ENCODE measurements at regions not wholly inside any gene's neighbourhood (a gene's known extent, or its start where the extent isn't known, plus 50 kb on each side); places are given as distances from the start of the nearest gene placed in this dataset.
"Not testable (repeated sequence)": the region's sequence is repeated elsewhere in the genome, so short reads cannot be mapped to it uniquely, and the experiment has no call there.

DNA sequence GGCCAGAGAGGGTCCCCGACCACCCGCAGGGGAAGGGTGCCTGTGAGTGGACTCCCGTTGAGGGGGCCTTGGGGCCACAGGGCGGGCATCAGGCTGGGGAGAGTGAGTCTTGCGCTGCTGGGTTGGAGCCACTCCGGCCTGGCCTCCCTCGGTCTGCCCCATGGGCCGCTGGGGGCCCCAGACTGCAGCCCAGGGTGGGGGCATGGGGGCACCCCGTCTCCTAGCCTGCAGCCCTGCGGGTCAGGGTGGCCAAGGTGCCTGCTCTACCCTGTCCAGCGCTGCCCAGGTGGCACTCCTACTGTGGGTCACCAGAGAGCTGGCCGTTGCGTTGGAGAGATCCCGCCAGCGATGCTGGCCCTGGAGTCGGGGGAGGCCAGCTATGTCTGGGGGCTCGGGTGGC is 186.8 kb downstream of the TMEM121 start:
- CTCF ChIA-PET; H3K4me1 Mint-ChIP-seq; H3K9me3 Mint-ChIP-seq (ENCODE audit: low read depth); ATAC-seq; H3K4me3 Mint-ChIP-seq; H3K27ac Mint-ChIP-seq; H3K27me3 Mint-ChIP-seq; H3K36me3 Mint-ChIP-seq: not testable (repeated sequence)
- peak; percentile 40 for DNase-seq

DNA sequence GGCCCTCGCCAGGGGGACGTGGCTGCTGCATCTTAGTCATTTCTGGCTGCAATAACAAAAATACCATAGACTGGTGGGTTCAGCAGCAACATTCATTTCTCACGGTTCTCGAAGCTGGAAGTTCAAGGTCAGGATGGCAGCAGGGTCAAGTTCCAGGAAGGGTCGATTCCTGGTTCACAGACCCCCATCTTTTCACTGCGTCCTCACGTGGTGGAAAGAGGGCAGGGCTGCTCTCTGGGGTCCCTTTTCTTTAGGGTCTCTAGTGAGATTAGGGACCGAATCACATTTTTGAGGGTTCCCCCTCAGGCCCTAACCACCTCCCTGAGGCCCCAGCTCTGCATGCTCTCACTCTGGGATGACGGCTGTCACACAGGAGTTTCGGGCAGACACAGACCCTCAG is 187.5 kb downstream of the TMEM121 start:
- H3K27me3 Mint-ChIP-seq; CTCF ChIA-PET; H3K9me3 Mint-ChIP-seq (ENCODE audit: low read depth); ATAC-seq; H3K4me3 Mint-ChIP-seq; H3K36me3 Mint-ChIP-seq; H3K27ac Mint-ChIP-seq; H3K4me1 Mint-ChIP-seq: not testable (repeated sequence)
- peak; percentile 38 for DNase-seq

DNA sequence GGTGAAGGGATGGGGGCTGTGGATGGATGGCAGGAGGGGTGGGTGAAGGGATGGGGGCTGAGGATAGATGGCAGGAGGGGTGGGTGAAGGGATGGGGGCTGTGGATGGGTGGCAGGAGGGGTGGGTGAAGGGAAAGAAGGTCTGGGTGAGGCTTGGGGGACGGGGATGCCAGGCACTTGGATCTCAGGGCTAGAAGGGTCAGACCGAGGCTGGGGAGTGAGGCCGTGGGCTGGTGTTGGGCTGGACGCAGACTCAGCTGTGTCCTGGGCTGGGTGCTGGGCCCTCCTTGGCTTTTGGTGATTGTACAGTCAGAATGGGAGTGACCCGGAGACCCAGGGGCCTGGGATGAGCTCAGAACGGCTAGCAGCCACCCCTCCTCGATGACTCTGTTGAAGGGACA is 192.4 kb downstream of the TMEM121 start:
- ATAC-seq; CTCF ChIA-PET; H3K27me3 Mint-ChIP-seq; H3K4me3 Mint-ChIP-seq; H3K27ac Mint-ChIP-seq; H3K4me1 Mint-ChIP-seq; H3K9me3 Mint-ChIP-seq (ENCODE audit: low read depth); H3K36me3 Mint-ChIP-seq: not testable (repeated sequence)
- peak; percentile 36 for DNase-seq

DNA sequence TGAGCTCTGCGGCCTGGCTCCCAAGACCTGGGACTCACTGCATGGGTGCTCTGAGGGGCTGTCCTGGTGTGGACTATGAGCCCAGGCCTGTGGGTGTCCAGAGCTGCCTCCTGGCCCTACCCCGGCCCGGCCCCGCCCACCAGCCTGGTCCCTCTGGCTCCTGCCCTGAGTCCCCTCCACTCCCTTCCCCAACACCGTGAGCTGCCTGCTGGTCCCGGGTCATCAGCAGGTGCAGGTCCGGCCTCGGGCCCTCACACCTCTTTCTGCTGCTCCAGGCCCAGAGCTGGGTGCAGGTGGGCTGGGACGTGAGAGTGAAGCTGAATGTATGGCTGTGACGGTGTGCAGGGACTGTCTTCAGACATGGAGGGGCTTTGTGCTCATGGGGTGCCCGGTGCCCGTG is 193.7 kb downstream of the TMEM121 start:
- H3K9me3 Mint-ChIP-seq (ENCODE audit: low read depth); H3K4me1 Mint-ChIP-seq; CTCF ChIA-PET; H3K4me3 Mint-ChIP-seq; DNase-seq; H3K36me3 Mint-ChIP-seq; H3K27ac Mint-ChIP-seq; ATAC-seq; H3K27me3 Mint-ChIP-seq: not testable (repeated sequence)

DNA sequence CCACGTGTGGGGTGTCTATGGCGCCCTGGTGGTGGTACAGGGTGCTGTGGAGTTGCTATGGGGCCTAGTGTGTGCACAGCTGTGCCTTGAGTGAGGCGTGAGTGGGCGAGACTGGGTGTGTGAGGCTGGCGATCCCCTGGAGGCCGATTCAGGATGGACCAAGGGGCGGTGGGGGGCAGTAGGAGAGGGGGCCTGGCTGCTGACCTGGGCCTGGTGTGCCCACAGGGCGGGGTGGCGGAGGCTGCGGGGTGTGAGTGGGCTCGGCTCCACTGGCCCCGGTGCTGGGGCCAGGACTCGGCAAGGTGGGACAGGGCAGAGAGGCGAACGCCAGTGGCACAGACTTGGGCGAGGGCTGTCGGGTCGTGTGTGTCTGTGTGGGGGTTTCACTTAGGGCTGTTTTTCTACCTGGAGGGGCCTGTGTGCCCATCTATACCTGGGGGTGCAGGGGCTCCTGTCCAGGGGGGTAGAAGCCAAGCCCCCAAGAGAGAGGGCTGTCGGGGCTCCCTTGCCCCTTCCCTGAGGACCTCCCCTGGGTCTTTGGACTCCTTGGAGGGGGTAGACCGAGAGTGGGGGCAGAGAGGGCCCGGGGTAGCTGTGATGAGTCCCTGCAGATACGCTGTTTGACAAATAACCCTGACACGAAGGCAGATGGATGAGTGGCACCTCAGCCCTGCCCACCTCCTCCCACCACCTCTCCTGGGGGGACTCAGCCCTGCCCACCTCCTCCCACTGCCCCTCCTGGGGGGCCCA is 194.6 kb downstream of the TMEM121 start:
- DNase-seq; CTCF ChIA-PET; ATAC-seq; H3K9me3 Mint-ChIP-seq (ENCODE audit: low read depth); H3K27ac Mint-ChIP-seq; H3K4me3 Mint-ChIP-seq; H3K36me3 Mint-ChIP-seq; H3K27me3 Mint-ChIP-seq; H3K4me1 Mint-ChIP-seq: not testable (repeated sequence)

DNA sequence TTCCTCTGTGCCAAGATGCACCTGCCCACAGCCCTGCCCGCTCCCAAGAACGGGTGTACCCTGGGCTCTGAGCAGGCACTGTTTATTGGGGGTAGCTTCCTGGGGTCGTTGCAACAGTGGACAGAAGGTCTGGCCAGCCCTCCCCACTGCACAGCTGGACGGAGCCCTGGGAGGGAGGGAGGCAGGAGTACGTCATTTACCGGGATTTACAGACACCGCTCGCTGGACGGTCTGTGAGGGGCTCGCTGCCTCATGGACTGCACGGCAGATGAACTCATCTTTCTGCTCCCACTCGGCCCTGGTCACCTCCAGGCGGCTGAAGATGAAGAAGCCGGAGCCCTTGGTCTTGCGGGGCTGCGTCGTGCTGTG is 195.2 kb downstream of the TMEM121 start:
- H3K27ac Mint-ChIP-seq, ATAC-seq, CTCF ChIA-PET: not testable (repeated sequence)

DNA sequence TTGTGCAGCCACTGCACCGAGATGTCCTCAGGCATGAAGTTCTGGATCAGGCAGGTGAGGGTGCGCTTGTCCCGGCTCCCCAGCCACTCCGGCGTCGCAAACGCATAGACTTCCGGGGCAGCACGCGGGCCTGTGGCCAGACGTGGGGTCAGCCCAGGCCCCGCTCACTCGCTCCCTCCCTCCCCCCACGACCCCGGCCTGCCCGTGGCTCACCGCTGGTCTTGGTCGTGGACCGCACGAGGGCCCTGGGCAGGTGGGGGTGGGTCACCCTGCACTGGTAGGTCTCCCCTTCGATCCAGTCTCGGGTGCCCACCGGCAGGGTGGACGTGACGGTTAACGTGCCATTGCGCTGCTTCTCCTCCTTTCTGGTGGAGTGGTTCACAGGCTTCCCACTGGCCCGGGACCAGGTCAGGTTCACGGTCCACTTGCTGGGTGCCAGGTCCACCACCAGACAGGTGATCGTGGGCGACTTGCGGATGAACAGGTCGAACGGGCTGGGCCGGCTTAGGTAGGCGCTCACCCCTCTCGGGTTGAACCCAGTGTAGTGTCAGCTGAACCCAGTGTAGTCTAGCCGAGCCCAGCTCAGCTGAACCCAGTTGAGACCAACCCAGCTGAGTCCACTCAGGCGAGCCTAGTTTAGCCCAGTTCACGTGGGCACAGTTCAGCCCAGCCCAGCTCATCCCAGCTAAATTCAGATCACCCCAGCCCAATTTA is 195.8 kb downstream of the TMEM121 start:
- DNase-seq; H3K27me3 Mint-ChIP-seq; ATAC-seq; H3K4me1 Mint-ChIP-seq; CTCF ChIA-PET; H3K4me3 Mint-ChIP-seq; H3K27ac Mint-ChIP-seq; H3K9me3 Mint-ChIP-seq (ENCODE audit: low read depth); H3K36me3 Mint-ChIP-seq: not testable (repeated sequence)

More for the DNA sequence above, 195.2 kb downstream of the TMEM121 start:
- H3K4me1 Mint-ChIP-seq; H3K27me3 Mint-ChIP-seq; DNase-seq; H3K36me3 Mint-ChIP-seq; H3K4me3 Mint-ChIP-seq; H3K9me3 Mint-ChIP-seq (ENCODE audit: low read depth): not testable (repeated sequence)

DNA sequence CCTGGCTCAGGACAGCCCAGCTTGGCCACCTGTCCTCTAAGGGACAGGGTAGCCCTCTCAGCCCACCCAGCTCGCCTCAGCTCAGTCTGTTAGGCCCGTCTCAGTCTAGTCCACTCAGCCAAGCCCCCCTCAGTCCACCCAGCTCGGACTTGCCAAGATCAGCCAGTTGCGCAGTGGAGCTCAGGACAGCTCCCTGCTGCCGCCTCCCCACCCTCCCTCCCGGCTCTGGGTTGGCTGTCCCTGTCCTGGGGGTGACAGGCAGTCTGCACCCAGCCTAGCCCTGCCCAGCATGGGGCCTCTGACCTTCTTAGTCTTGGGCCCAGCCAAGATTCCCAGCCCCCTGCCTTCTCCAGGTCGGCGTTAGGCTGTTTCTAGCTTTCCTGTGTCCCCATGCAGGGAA is 196.9 kb downstream of the TMEM121 start:
- H3K9me3 Mint-ChIP-seq (ENCODE audit: low read depth); H3K4me3 Mint-ChIP-seq; ATAC-seq; H3K27ac Mint-ChIP-seq; DNase-seq; H3K36me3 Mint-ChIP-seq; H3K4me1 Mint-ChIP-seq; CTCF ChIA-PET; H3K27me3 Mint-ChIP-seq: not testable (repeated sequence)

DNA sequence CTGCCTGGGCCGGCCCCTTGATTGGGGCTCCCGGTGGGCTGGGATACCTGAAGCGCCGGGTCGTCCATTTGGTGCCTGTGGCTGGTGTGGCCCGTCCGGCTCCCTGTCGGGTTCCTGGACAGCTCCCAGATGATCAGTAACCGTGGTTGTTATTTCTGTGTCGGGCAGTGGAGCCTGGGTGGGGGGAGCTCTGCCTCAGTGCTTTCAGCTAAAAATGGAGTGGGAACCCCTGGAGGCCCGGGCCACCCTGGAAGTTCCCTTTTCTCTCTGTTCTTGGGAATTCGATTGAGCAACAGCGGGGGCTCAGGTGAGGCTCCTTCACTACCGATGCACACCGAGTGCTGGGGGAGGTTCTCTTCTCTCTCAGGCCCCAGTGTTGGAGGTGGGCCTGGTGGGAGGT is 197.4 kb downstream of the TMEM121 start:
- H3K36me3 Mint-ChIP-seq; H3K4me1 Mint-ChIP-seq; ATAC-seq; CTCF ChIA-PET; H3K4me3 Mint-ChIP-seq; H3K9me3 Mint-ChIP-seq (ENCODE audit: low read depth); DNase-seq; H3K27ac Mint-ChIP-seq: not testable (repeated sequence)
- H3K27me3 Mint-ChIP-seq: peaks cover 12% of the 10 kb centered on the region

DNA sequence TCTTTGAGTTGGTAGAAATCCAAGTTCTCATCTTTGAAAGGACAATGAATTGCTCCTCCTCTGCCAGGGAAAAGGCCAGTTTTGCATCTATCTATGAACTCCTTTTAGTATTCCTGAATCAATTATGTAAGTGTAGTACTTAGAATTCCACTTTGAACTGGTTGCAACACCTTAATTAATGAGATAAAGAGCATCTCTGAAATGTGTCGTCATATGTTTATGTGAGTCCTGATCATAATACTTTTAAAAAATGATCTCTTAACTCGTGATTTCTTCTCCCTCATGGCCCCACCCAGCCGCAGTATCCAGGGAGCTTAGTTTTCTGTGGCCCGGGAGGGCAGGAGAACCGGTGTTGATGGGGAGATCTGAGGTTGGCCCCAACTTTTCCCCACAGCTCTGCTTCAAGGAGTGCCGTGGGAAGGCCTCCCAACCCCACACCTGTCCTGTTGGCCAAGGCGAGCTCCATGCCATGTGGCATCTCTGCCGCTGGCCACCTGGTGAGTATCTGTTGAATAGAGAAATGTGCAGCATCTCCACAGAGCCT is 203.5 kb downstream of the TMEM121 start:
- H3K4me1 Mint-ChIP-seq; DNase-seq; CTCF ChIA-PET; ATAC-seq; H3K27ac Mint-ChIP-seq; H3K9me3 Mint-ChIP-seq (ENCODE audit: low read depth); H3K4me3 Mint-ChIP-seq; H3K36me3 Mint-ChIP-seq: not testable (repeated sequence)
- H3K27me3 Mint-ChIP-seq: peaks cover 16% of the 10 kb centered on the region

DNA sequence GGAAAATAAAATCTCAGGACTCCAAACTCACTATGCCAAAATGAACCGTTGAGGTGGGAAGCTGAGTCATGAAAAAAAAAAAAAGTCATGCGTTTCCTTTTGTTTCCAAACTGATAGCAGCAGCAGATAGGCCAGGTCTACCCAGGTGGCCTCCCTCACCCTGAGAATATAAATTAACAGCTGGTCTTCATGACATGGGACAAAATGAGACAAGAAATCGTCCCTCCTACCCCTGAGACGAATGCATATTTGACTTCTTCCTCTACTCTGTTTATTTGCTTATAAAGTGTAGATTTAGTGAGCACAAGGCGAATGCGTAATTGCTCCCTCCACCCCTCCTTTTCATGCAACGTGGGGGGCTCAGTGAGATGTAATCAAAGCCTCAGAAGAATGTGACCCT is 204.3 kb downstream of the TMEM121 start:
- H3K4me1 Mint-ChIP-seq; H3K4me3 Mint-ChIP-seq; H3K9me3 Mint-ChIP-seq (ENCODE audit: low read depth); ATAC-seq; DNase-seq; H3K36me3 Mint-ChIP-seq; CTCF ChIA-PET; H3K27ac Mint-ChIP-seq: not testable (repeated sequence)
- H3K27me3 Mint-ChIP-seq: peaks cover 16% of the 10 kb centered on the region

DNA sequence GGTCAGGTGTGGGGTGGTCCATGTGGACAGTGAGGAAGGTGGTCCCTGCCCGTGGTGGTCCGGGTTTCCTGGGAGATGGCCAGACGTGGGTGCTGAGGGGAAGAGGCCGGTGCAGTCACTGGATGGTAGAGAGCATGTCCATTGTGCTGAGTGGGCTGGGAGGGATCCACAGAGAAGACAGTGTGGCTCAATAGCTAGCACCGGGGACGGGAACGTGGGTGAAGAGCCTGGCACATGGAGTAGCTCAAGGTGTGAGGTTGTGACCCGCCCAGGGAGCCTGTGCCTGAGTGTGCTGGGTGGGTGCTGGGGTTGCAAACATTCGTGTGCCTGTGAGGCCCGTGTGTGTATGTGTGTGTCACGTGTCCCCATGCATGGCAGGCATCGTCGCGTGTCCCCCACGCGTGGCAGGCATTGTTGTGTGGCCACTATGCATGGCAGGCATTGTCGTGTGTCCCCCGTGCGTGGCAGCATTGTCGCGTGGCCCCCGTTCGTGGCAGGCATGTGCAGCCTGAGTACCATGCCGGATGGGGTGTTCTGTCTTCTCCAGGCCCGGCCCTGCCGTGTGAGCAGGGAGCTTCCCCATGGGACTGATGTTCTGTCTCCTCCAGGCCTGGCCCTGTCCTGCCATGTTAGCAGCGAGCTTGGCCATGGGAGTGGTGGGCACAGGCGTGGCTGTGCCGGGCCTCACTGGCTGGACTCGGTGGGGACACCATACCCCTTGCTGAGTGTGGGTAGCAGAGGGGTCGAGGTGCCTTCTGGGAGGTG is 205.0 kb downstream of the TMEM121 start:
- H3K4me1 Mint-ChIP-seq; ATAC-seq; H3K27ac Mint-ChIP-seq; CTCF ChIA-PET; H3K9me3 Mint-ChIP-seq (ENCODE audit: low read depth); H3K36me3 Mint-ChIP-seq; H3K4me3 Mint-ChIP-seq: not testable (repeated sequence)
- peaks cover 16% of the 10 kb centered on the region for H3K27me3 Mint-ChIP-seq
- peak; percentile 39 for DNase-seq

DNA sequence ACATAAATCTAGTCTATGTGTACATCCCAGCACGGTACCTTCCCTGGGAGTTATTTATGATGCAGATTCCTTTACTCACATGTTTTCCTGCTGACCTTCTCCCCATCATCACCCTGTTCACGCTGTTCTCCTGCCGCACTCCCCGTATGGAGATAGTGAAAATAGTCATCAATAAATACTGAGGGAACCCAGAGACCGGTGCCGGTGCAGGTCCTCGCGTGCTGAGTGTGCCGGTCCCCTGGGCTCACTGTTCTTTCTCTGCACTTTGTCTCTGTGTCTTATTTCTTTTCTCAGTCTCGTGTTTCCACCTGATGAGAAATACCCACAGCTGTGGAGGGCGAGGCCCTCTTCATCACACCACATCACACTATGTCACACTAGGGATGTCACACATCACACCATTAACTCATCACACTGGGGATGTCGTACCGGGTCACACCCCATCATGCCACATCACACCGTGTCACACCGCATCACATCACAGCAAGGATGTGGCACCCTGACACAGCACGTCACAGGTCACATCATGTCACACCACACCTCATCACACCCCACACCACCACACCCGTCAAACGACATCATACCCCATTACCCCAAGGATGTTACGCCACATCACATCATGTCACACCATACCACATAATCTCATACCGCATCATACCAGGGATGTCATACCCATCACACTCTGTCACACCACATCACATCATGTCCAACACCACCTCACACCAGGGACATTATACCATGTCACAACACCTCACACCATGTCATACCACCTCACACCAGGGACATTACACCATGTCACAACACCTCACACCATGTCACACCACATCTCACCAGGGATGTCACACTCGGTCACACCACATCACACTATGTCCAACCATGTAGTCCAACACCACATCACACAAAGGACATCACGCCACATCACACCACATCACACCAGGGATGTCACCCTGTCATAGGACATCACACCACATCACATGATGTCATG is 207.0 kb downstream of the TMEM121 start:
- Mint-ChIP-seq H3K4me3 (no peak overlapping the region), H3K27ac (no peak overlapping the region), H3K9me3 (ENCODE audit: low read depth) (no peaks in the 10 kb centered on the region), H3K4me1 (no peaks in the 10 kb centered on the region), H3K27me3 (peaks cover 10% of the 10 kb centered on the region), H3K36me3 (no peaks in the 10 kb centered on the region)
- DNase-seq (peak; percentile 45), ATAC-seq (no peak)
- CTCF ChIA-PET: no interaction called here

Data from activated CD8-positive, alpha-beta memory T cell treated with anti-CD3 and anti-CD28 coated beads, Interleukin-2, amount 10 ng/mL, durations not matched to agents 7 days and 5 days (primary cell).